ENCODE measurements at regions not wholly inside any gene's neighbourhood (a gene's known extent, or its start where the extent isn't known, plus 50 kb on each side); places are given as distances from the start of the nearest gene placed in this dataset.

DNA sequence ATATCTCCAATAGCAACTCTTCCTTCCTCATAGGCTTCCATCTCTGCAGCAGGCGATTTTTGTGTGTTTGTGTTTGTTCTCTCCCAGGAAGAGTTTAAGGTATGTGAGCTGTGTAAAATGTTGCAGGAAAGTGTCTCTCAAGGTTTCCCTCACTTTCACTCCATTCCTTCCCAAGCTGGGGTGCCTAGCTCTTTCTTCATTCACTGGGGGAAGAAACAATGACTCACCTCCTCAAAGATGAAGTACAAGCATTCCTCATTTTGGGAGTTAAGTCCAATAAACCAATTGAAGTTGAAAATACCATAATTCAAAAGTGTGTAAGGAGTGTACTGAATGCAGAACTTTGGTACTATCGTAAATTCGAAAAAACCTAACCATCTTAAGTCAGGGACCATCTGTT lies 422.7 kb upstream of the CFAP20DC start:
- Mint-ChIP-seq H3K27me3 (no peaks in the 10 kb centered on the region), H3K4me3 (no peak overlapping the region), H3K36me3 (peaks cover 5% of the 10 kb centered on the region), H3K27ac (no peak overlapping the region), H3K9me3 (peaks cover 9% of the 10 kb centered on the region), H3K4me1 (ENCODE audit: low read depth) (peaks cover 22% of the 10 kb centered on the region)
- no peak for DNase-seq
- ChIA-PET POLR2A (no interaction called here), CTCF (no interaction called here)
- intact Hi-C loops (cut with micrococcal nuclease): no loop called here

DNA sequence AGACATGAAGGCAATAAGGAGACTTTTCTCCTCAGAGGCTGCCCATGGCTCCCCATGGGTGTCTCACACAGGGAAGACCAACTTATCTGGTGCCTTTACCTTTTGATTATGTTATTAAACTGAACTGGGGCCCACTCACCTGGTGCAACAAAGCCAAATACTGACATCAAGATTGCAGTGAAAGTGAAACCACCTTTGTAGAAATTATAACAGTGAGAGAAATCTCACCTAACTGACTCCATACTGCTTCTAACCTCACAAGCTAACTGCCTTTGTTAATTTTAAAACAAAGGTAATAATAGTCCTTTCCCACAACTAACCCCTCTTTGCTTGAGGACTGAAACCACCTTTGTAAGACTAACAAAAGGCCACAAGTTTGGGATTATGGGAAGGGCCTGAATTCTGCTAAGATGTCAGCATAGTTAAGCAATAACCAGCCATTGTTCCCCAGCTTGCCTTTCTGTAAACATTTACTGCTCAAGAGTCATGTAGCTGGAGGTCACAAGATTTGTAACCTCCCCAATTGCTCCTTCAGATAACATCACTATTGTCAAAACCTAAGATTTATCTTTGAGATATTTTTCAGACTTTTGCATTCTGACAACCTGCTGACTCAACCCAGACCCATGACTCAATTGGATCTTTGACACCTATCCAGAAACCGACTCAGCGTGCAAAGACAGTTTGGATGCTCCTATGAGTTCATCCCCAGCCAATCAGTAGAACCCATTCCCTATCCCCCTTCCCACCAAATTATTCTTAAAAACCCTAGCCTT lies 420.3 kb upstream of the CFAP20DC start:
- Mint-ChIP-seq H3K27ac (peak overlapping the region; percentile 71), H3K9me3 (peaks cover 9% of the 10 kb centered on the region), H3K4me1 (ENCODE audit: low read depth) (peaks cover 22% of the 10 kb centered on the region), H3K27me3 (no peaks in the 10 kb centered on the region), H3K4me3 (no peak overlapping the region), H3K36me3 (peaks cover 5% of the 10 kb centered on the region)
- intact Hi-C loops (cut with micrococcal nuclease): loop anchor here (1.0 kb wide), 6 partner anchors 13 to 96 kb away; no protein-coding TSS in a partner anchor
- ChIA-PET POLR2A (interaction anchor here (1.3 kb wide), 1 partner anchor 13 kb away, joined by 4 read pairs; no protein-coding TSS in a partner anchor), CTCF (interaction anchor here (0.8 kb wide), 1 partner anchor 107 kb away, joined by 3 read pairs; no protein-coding TSS in a partner anchor)
- peak; percentile 70 for DNase-seq

DNA sequence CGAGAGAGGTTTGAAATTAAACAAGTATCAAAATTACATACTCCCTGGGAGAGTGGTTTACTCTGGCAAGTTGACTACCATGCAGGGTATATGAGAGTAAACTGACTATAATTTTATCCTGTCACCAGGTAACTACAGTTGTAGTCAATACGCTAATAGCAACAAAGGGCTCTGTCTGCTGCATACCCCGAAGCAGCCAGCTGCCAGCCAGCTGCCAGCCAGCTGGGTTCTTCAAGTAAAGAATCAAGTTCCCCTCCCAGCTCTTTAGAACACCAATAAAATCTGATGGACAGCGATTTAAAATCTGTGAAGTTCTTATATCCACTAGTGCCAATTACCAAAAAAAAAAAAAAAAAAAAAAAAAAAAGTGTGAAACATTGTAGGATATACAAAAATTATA lies 417.7 kb upstream of the CFAP20DC start:
- ChIA-PET CTCF (interaction anchor here (0.9 kb wide), 1 partner anchor 121 kb away, joined by 3 read pairs; no protein-coding TSS in a partner anchor), POLR2A (interaction anchor here (0.7 kb wide), 1 partner anchor 22 kb away, joined by 3 read pairs; no protein-coding TSS in a partner anchor)

DNA sequence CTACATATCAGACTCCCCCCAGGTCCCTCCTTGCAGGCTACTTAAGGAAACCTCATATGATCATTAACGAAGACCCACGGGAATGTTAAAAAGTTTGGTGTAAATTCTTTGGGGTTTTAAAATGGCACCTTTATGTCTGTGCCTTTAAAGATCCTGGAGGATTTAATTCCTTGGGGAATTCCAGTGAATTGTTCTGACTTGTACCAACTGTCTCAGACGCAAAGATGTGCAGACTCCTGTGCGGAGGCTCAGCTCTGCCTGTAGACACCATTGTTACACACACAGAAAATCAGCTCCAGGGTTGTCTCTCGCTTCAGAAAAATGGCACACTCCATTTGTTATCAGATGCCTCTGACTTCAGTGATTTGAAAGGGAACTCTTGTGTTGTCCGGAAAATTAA lies 414.4 kb upstream of the CFAP20DC start:
- no peak overlapping the region for H3K27ac Mint-ChIP-seq
- H3K4me3 Mint-ChIP-seq: no peak overlapping the region
- peaks cover 10% of the 10 kb centered on the region for H3K9me3 Mint-ChIP-seq
- POLR2A ChIA-PET: no interaction called here
- H3K4me1 Mint-ChIP-seq (ENCODE audit: low read depth): peaks cover 4% of the 10 kb centered on the region
- H3K27me3 Mint-ChIP-seq: no peaks in the 10 kb centered on the region
- H3K36me3 Mint-ChIP-seq: peaks cover 5% of the 10 kb centered on the region
- DNase-seq: no peak
- intact Hi-C loops (cut with micrococcal nuclease): no loop called here
- CTCF ChIA-PET: no interaction called here

More for the DNA sequence above, 417.7 kb upstream of the CFAP20DC start:
- H3K4me3 Mint-ChIP-seq: no peak overlapping the region
- H3K4me1 Mint-ChIP-seq (ENCODE audit: low read depth): peaks cover 22% of the 10 kb centered on the region
- H3K9me3 Mint-ChIP-seq: peaks cover 9% of the 10 kb centered on the region
- no peaks in the 10 kb centered on the region for H3K27me3 Mint-ChIP-seq
- intact Hi-C loops (cut with micrococcal nuclease): no loop called here
- no peak overlapping the region for H3K27ac Mint-ChIP-seq
- H3K36me3 Mint-ChIP-seq: peaks cover 5% of the 10 kb centered on the region
- DNase-seq: no peak

DNA sequence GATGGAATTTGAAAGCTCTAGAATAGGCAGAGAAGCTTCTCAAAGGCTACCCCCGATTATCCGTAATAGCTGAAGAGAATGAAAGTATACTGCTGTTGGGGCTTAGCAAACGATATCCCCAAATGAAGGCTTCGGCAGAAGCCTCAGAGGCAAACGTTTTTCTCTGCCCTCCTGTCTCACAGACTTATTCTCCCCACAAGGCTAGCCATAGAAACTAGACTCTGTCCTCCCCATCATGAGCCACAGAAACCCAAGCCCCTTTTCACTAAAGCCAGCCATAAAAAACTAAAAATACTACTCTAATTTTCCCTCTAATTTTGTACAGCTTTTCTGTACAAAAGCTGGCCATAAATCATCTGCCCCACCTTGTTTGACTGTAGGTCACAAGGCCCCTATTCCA lies 413.4 kb upstream of the CFAP20DC start:
- intact Hi-C loops (cut with micrococcal nuclease): no loop called here
- Mint-ChIP-seq H3K4me3 (no peak overlapping the region), H3K4me1 (ENCODE audit: low read depth) (no peaks in the 10 kb centered on the region), H3K27me3 (no peaks in the 10 kb centered on the region), H3K36me3 (peaks cover 5% of the 10 kb centered on the region), H3K9me3 (peaks cover 10% of the 10 kb centered on the region), H3K27ac (no peak overlapping the region)
- CTCF ChIA-PET: no interaction called here
- POLR2A ChIA-PET: no interaction called here
- no peak for DNase-seq

GRCh38 chr3:59460068-59460467 lies 410.2 kb upstream of the CFAP20DC start:
- Mint-ChIP-seq H3K9me3 (peaks cover 10% of the 10 kb centered on the region), H3K36me3 (peaks cover 5% of the 10 kb centered on the region), H3K4me1 (ENCODE audit: low read depth) (peaks cover 9% of the 10 kb centered on the region), H3K27ac (no peak overlapping the region), H3K27me3 (no peaks in the 10 kb centered on the region), H3K4me3 (no peak overlapping the region)
- POLR2A ChIA-PET: no interaction called here
- intact Hi-C loops (cut with micrococcal nuclease): no loop called here
- DNase-seq: no peak
- CTCF ChIA-PET: no interaction called here

DNA sequence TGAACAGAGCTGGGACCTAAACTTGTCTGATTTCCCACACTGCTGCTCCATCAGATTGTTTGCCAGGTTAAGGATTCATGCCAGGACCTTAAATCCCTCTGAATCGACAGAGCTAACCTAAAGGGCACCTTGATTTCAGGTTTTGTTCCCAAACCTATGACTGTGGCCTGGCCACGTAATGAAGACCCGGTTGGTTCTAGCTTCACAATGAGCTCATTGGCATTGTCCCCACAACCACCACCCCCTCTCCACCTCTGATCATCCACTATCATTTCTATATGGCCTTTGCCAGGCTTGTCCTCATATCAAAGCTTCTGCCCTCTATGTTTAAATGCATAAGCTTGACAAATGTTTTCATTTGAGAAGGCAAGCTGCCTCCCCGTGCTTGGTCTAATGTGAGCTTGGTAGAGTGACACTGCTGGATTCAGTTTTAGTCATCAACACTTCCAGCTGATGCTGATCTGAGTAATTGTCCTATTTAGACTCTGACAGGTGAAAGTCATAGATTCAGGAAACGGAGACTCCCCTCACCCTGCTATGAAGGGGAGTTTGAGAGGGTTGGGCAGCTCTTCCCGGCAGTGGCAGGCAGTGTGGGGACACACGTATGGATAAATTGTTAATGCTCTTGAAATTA lies 407.1 kb upstream of the CFAP20DC start:
- peaks cover 5% of the 10 kb centered on the region for H3K36me3 Mint-ChIP-seq
- H3K27me3 Mint-ChIP-seq: no peaks in the 10 kb centered on the region
- peak; percentile 63 for DNase-seq
- ChIA-PET CTCF (interaction anchor here (0.7 to 1.9 kb wide), 5 partner anchors 29 to 143 kb away, joined by 3 to 10 read pairs (median 6); no protein-coding TSS in a partner anchor), POLR2A (interaction anchor here (1.0 to 1.3 kb wide), 2 partner anchors 12 to 13 kb away, joined by 4 to 5 read pairs; no protein-coding TSS in a partner anchor)
- H3K4me1 Mint-ChIP-seq (ENCODE audit: low read depth): peaks cover 26% of the 10 kb centered on the region
- H3K4me3 Mint-ChIP-seq: no peak overlapping the region
- peak overlapping the region; percentile 10 for H3K27ac Mint-ChIP-seq
- H3K9me3 Mint-ChIP-seq: peaks cover 10% of the 10 kb centered on the region
- intact Hi-C loops (cut with micrococcal nuclease): loop anchor here (1.0 to 10.0 kb wide), 7 partner anchors 13 to 982 kb away; no protein-coding TSS in a partner anchor

DNA sequence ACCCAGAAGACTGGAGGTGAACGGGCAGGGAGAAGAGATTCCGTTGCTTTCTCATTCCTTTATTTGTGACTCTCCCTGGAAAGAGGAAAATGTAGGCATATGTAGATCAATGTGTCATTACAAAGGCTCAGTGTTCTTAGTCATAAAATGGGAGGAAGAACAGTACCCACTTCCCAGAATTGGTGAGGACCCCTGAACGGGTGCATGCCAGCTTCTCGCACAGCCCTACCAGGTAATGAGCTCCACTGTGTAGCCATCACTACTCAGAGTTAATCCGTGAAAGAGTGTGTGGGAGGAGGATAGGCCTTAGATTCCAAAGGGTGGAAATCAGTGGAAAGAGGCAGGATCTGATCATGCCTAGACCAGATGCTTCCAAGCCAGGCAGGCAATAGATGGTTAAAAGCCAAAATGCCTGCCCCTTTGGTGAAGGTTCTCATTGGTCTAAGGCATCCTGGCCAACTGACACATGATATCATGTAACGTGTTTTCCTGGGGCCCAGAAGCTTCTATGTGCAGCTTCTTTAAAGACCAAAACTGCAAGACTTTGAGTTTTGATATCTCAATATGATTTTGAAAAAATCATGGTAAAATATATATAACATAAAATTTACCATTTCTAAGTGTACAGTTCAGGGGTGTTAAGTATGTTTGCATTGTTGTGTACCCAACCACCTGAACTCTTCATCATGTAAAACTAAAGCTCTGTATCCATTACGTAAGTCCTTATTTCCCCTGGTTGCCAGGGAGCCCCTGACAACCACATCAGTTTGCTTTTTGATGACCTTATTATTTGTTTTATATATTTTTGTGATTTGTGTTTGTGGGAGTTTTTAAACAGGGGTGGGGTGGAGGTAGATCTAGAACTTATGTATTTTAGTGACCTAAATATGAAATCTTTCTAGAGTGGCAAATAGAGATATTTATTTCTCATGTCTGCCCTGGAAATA lies 402.2 kb upstream of the CFAP20DC start:
- intact Hi-C loops (cut with micrococcal nuclease): loop anchor here (1.0 to 10.0 kb wide), 12 partner anchors 18 to 977 kb away; no protein-coding TSS in a partner anchor
- Mint-ChIP-seq H3K27me3 (no peaks in the 10 kb centered on the region), H3K4me1 (ENCODE audit: low read depth) (peaks cover 62% of the 10 kb centered on the region)

DNA sequence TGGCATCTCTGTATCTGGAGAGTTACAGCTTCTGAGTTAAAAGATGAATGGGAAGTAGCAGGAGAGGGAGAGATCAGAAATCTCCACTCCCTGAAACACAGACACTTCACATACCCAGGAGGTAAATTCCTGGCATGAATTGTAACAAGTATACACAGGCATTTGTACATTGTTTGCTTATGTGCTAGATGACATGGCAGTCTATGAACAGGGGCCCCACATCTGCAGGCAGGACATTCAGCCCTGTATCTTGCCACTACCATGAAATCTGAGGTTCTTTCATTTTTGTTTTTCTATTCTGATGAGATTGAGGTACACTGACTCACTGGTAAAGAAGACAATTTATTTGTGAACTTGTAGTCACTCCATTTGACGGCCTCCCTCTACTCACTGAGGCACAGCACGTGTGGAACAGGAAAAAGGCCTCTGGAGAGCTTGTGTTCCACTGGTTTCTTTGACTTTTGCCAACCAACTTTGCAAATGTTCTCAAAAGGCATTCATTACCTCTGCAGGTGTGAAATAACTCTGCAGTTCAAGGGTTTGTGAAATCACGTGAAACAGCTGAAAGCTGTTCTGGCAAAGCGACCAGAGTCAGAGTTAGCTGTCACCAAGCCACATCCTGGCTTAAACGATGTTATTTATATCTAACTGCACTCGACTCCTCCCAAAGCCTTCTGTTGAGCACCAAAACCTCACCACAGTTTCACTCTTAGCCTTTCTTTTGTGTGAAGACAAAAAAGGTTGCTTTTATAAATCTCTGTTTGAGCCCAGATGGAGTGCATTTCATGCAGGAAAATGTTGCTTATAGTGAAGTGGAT lies 401.3 kb upstream of the CFAP20DC start:
- intact Hi-C loops (cut with micrococcal nuclease): loop anchor here (1.0 to 10.0 kb wide), 12 partner anchors 19 to 976 kb away; no protein-coding TSS in a partner anchor
- H3K36me3 Mint-ChIP-seq: no peaks in the 10 kb centered on the region
- H3K4me1 Mint-ChIP-seq (ENCODE audit: low read depth): peaks cover 64% of the 10 kb centered on the region
- H3K27me3 Mint-ChIP-seq: no peaks in the 10 kb centered on the region
- ChIA-PET POLR2A (interaction anchor here (0.8 to 1.7 kb wide), 8 partner anchors 9 to 115 kb away, joined by 3 to 6 read pairs (median 4); no protein-coding TSS in a partner anchor), CTCF (interaction anchor here (0.7 to 1.0 kb wide), 2 partner anchors 65 to 104 kb away, joined by 3 read pairs; no protein-coding TSS in a partner anchor)
- H3K4me3 Mint-ChIP-seq: peak overlapping the region; percentile 53
- no peaks in the 10 kb centered on the region for H3K9me3 Mint-ChIP-seq
- DNase-seq: peak; percentile 73
- H3K27ac Mint-ChIP-seq: peak overlapping the region; percentile 94

More for the DNA sequence above, 402.2 kb upstream of the CFAP20DC start:
- H3K36me3 Mint-ChIP-seq: no peaks in the 10 kb centered on the region
- ChIA-PET CTCF (interaction anchor here (0.7 to 1.0 kb wide), 4 partner anchors 28 to 547 kb away, joined by 3 read pairs; no protein-coding TSS in a partner anchor), POLR2A (interaction anchor here (1.0 to 1.7 kb wide), 7 partner anchors 10 to 114 kb away, joined by 3 to 6 read pairs (median 5); no protein-coding TSS in a partner anchor)
- peak overlapping the region; percentile 53 for H3K4me3 Mint-ChIP-seq
- H3K27ac Mint-ChIP-seq: peak overlapping the region; percentile 94
- DNase-seq: peak; percentile 33
- H3K9me3 Mint-ChIP-seq: no peaks in the 10 kb centered on the region

DNA sequence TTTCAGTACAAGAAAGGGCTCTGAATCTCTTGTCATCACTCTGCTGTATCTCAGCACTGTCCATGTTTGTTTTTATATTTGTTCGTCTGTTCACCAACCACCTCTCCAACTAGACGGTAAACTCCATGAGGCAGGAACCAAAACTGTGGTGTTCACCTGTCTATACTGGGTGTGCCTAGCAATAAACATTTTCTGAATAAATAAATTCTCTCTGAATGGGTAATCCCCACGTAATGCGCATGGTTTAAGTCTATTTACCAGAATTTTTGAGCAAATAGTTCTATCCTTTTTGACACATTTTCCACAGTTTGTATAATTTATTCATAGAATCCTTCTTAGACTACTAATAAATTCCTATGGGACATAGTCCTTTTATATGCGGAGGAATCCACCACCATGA lies 400.6 kb upstream of the CFAP20DC start:
- DNase-seq: no peak
- peak overlapping the region; percentile 94 for H3K27ac Mint-ChIP-seq
- no peaks in the 10 kb centered on the region for H3K27me3 Mint-ChIP-seq
- no peaks in the 10 kb centered on the region for H3K9me3 Mint-ChIP-seq
- ChIA-PET POLR2A (no interaction called here), CTCF (no interaction called here)
- H3K4me1 Mint-ChIP-seq (ENCODE audit: low read depth): peaks cover 71% of the 10 kb centered on the region
- no peaks in the 10 kb centered on the region for H3K36me3 Mint-ChIP-seq
- intact Hi-C loops (cut with micrococcal nuclease): loop anchor here (5.0 to 10.0 kb wide), 4 partner anchors 52 to 976 kb away; no protein-coding TSS in a partner anchor
- H3K4me3 Mint-ChIP-seq: no peak overlapping the region
